ENCODE measurements at regions not wholly inside any gene's neighbourhood (a gene's known extent, or its start where the extent isn't known, plus 50 kb on each side); places are given as distances from the start of the nearest gene placed in this dataset.

DNA sequence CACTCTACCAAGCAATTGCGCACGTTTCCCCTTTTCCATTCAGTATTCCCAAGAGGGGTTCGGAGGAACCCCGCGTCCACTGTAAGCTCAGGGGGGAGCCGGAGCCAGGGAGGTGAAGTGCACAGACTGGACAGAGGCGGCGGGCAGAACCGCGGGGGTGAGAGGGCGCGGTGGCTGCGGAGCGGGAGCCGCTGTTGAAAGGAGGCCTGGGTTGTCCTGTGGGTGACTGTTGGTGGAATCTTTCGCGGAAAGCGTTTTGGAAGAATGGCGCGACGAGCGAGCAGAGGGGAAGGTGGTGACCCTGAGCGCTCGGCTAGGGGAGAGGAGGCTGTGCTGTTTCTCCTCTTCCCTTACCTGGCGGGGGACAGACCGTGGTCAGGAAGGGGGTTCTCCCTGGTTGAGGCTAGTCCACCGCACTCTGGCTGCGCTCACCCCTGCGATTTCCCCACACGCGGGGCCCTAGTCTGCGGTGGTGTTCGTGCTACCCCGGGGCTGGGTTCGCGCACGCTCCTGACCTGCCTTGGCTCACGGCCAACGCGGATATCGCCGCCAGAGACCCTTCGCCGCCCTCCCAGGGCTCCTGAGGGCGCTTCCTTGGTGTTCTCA, 92.8 kb downstream of the PRKAB2 start:
- Histone ChIP-seq H3K79me2 (ENCODE audit: insufficient read depth, low read depth, low read length) (no peaks in the 10 kb centered on the region), H3K4me2 (ENCODE audit: low read length) (no peak overlapping the region), H3K9me3 (ENCODE audit: low read length) (no peaks in the 10 kb centered on the region), H3K27ac (ENCODE audit: low read depth, low read length, poor library complexity, severe bottlenecking) (no peak overlapping the region), H3K4me3 (ENCODE audit: low read depth, low read length, poor library complexity, severe bottlenecking) (no peak overlapping the region), H2AFZ (ENCODE audit: low read length) (no peak overlapping the region), H3K4me1 (ENCODE audit: insufficient read depth, low read length, poor library complexity, severe bottlenecking) (peaks cover 13% of the 10 kb centered on the region), H4K20me1 (ENCODE audit: insufficient read depth, low read length) (no peaks in the 10 kb centered on the region), H3K36me3 (ENCODE audit: insufficient read depth, low read length) (no peaks in the 10 kb centered on the region), H3K9me2 (ENCODE audit: insufficient read depth, low read length) (no peaks in the 10 kb centered on the region)
- POLR2A ChIA-PET = interaction anchor here (1.2 kb wide), 1 partner anchor 38 kb away, joined by 3 read pairs; no protein-coding TSS in a partner anchor
- CTCF ChIA-PET (ENCODE audit: unreplicated experiment) = no interaction called here
- no peak for DNase-seq (ENCODE audit: low spot score)
- TF ChIP-seq, protein P1, sequence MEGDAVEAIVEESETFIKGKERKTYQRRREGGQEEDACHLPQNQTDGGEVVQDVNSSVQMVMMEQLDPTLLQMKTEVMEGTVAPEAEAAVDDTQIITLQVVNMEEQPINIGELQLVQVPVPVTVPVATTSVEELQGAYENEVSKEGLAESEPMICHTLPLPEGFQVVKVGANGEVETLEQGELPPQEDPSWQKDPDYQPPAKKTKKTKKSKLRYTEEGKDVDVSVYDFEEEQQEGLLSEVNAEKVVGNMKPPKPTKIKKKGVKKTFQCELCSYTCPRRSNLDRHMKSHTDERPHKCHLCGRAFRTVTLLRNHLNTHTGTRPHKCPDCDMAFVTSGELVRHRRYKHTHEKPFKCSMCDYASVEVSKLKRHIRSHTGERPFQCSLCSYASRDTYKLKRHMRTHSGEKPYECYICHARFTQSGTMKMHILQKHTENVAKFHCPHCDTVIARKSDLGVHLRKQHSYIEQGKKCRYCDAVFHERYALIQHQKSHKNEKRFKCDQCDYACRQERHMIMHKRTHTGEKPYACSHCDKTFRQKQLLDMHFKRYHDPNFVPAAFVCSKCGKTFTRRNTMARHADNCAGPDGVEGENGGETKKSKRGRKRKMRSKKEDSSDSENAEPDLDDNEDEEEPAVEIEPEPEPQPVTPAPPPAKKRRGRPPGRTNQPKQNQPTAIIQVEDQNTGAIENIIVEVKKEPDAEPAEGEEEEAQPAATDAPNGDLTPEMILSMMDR (conservative IDR thresholded peaks at IDR 0.05; ENCODE audit: low read length) = no peak
- no peak for TF ChIP-seq EZH2phosphoT487 (IDR thresholded peaks at IDR 0.05; ENCODE audit: borderline replicate concordance, low read depth, low read length)
- no TSS peak for BruUV-seq (replicated peaks)
- intact Hi-C loops (cut with micrococcal nuclease; ENCODE audit: unreplicated experiment) = no loop called here

DNA sequence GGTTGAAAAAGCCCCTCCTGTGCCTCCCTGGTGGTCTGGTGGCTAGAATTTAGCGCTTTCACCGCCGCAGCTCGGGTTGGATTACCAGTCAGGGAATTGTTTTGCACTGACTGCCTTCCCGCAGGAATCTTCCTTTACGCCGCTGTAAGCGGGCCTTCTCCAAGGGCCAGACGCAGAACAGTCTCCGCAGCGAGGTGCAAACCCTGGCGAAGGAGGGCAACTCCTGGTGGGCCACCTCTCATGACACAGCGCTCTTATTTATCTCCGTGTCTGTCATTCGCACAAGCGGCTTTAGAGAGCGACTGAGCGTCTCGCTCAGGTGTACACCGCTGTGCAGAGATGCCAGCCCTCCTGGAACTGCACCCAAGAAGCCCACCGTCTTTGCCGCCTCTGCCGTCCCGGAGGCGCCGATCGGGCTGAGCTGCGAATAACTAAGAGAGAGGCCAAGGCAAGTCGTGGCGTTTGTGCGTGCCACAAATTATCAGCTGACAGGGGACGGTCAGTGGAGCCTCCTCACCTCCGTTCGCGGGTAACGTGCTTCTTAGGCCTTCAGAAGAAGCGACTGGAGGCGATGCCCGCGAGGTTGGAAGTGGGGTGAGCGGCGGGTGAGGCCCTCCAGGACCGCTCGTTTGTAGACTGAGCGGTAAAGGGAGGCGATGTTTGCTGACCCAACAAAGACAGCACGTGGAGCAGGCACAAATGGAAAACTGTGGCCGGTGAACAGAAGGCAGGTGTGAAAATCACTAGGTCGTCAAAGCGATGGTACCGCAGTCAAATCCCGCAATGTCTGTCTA, 93.5 kb downstream of the PRKAB2 start:
- BruUV-seq (replicated peaks) = no TSS peak
- intact Hi-C loops (cut with micrococcal nuclease; ENCODE audit: unreplicated experiment) = no loop called here
- TF ChIP-seq, protein P1 (conservative IDR thresholded peaks at IDR 0.05; ENCODE audit: low read length) = no peak
- no peak for TF ChIP-seq EZH2phosphoT487 (IDR thresholded peaks at IDR 0.05; ENCODE audit: borderline replicate concordance, low read depth, low read length)
- no peaks in the 10 kb centered on the region for H3K79me2 ChIP-seq (ENCODE audit: insufficient read depth, low read depth, low read length)
- no peak overlapping the region for H3K27ac ChIP-seq (ENCODE audit: low read depth, low read length, poor library complexity, severe bottlenecking)
- peaks cover 7% of the 10 kb centered on the region for H3K4me1 ChIP-seq (ENCODE audit: insufficient read depth, low read length, poor library complexity, severe bottlenecking)
- H3K9me3 ChIP-seq (ENCODE audit: low read length) = no peaks in the 10 kb centered on the region
- no peak overlapping the region for H3K4me3 ChIP-seq (ENCODE audit: low read depth, low read length, poor library complexity, severe bottlenecking)
- ChIA-PET POLR2A (no interaction called here), CTCF (ENCODE audit: unreplicated experiment) (no interaction called here)
- no peak overlapping the region for H3K4me2 ChIP-seq (ENCODE audit: low read length)
- H4K20me1 ChIP-seq (ENCODE audit: insufficient read depth, low read length) = no peaks in the 10 kb centered on the region
- no peaks in the 10 kb centered on the region for H3K36me3 ChIP-seq (ENCODE audit: insufficient read depth, low read length)
- no peak overlapping the region for H2AFZ ChIP-seq (ENCODE audit: low read length)
- DNase-seq (ENCODE audit: low spot score) = no peak
- H3K9me2 ChIP-seq (ENCODE audit: insufficient read depth, low read length) = no peaks in the 10 kb centered on the region

Measured in OCI-LY7 (cell line).